Right atrium auricular region (tissue), 2 donors: ENCODE measurements at regions not wholly inside any gene's neighbourhood (a gene's known extent, or its start where the extent isn't known, plus 50 kb on each side); places are given as distances from the start of the nearest gene placed in this dataset.
"Not testable (repeated sequence)": the region's sequence is repeated elsewhere in the genome, so short reads cannot be mapped to it uniquely, and the experiment has no call there.

Experiments
- DNase-seq: peaks from one replicate; pipeline ENCODE4 v3.0.0-alpha.2; 2019; ENCODE audit warnings: low spot score
- H3K27ac ChIP-seq, 2 donors: fragments of 200-600 bp; sonication (generic); 1 replicate in 1 of 2; 2 replicates in 1 of 2; pipeline ENCODE4 v1.5.1; 2016 to 2019
- H3K27me3 ChIP-seq, 2 donors: fragments of 200-600 bp; sonication (generic); one replicate each; pipeline versions ENCODE4 v1.5.1 to v1.6.0; 2017 to 2019
- H3K36me3 ChIP-seq: fragments of 200-600 bp; sonication (generic); one replicate; pipeline ENCODE4 v1.5.1; 2016
- H3K4me1 ChIP-seq, 2 donors: fragments of 200-600 bp; sonication (generic); one replicate each; pipeline versions ENCODE4 v1.5.1 to v1.6.0; 2017 to 2019
- H3K4me3 ChIP-seq, 2 donors: fragments of 200-600 bp; sonication (generic); 1 replicate in 1 of 2; 2 replicates in 1 of 2; pipeline ENCODE4 v1.5.1; 2017 to 2019; ENCODE audit warnings: mild to moderate bottlenecking in 1 of 2, moderate library complexity in 1 of 2
- H3K9me3 ChIP-seq, 2 donors: fragments of 200-600 bp; sonication (generic); one replicate each; pipeline ENCODE4 v1.5.1; 2019
- TF ChIP-seq, protein P1 (sequence below), 2 donors: fragments of 200-600 bp; sonication (generic); IDR thresholded peaks; one replicate each; pipeline ENCODE4 v1.5.1; 2019; ENCODE audit warnings: antibody characterized with exemption in 2 of 2

DNA sequence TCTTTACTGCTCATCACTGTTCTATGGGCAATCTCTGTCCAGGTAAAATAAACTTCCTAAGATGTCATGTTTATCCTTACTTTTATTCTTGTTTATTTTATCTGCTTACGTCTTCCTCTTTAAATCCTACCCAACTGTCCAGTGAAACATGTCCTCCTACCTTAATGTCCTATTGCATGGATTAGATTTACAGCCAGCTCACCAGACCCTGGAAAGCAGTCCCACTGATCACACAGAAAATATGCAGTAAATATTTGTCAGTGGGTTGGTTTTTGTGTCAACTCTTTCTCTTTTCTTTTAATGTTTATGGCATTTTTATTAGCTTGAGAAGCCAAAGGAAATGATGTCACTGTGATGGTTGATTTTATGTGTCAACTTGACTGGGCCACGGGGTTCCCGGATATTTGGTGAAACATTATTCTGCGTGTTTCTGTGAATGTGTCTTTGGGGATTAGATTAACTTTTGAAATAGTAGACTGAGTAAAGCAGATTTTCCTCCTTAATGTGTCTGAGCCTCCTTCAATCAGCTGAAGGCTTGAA lies 258.3 kb downstream of the SRGAP2C start:
- no peak for DNase-seq
- Histone ChIP-seq H3K27me3 (no peaks in the 10 kb centered on the region), H3K36me3 (no peaks in the 10 kb centered on the region), H3K4me3 (no peak overlapping the region), H3K9me3 (peaks cover 0 to 8% of the 10 kb centered on the region in 2 donors), H3K27ac (no peak overlapping the region), H3K4me1 (no peaks in the 10 kb centered on the region)
- TF ChIP-seq, protein P1, sequence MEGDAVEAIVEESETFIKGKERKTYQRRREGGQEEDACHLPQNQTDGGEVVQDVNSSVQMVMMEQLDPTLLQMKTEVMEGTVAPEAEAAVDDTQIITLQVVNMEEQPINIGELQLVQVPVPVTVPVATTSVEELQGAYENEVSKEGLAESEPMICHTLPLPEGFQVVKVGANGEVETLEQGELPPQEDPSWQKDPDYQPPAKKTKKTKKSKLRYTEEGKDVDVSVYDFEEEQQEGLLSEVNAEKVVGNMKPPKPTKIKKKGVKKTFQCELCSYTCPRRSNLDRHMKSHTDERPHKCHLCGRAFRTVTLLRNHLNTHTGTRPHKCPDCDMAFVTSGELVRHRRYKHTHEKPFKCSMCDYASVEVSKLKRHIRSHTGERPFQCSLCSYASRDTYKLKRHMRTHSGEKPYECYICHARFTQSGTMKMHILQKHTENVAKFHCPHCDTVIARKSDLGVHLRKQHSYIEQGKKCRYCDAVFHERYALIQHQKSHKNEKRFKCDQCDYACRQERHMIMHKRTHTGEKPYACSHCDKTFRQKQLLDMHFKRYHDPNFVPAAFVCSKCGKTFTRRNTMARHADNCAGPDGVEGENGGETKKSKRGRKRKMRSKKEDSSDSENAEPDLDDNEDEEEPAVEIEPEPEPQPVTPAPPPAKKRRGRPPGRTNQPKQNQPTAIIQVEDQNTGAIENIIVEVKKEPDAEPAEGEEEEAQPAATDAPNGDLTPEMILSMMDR (IDR thresholded peaks at IDR 0.05), result no peak

DNA sequence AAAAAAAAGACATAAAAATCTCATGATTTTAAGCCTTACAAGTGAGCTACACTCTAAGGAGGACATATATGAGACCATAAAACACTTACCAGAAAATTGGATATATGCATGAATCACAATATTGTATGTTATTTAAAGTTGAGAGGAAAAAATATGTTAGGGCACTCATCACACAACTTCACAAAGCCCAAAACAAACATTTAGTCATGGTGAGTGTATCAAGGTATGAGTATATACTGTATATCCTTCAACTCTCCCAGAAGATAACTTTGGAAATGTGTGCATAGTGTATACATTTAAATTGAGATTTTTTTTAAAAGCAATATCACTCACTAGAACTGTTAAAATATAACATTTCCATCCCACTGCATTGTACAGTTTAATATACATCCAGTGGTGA lies 259.3 kb downstream of the SRGAP2C start:
- Histone ChIP-seq H3K36me3 (no peaks in the 10 kb centered on the region), H3K4me1 (no peaks in the 10 kb centered on the region), H3K27ac (no peak overlapping the region), H3K27me3 (no peaks in the 10 kb centered on the region), H3K9me3 (peaks cover 0 to 8% of the 10 kb centered on the region in 2 donors), H3K4me3 (no peak overlapping the region)
- TF ChIP-seq, protein P1 (IDR thresholded peaks at IDR 0.05), result no peak
- no peak for DNase-seq

DNA sequence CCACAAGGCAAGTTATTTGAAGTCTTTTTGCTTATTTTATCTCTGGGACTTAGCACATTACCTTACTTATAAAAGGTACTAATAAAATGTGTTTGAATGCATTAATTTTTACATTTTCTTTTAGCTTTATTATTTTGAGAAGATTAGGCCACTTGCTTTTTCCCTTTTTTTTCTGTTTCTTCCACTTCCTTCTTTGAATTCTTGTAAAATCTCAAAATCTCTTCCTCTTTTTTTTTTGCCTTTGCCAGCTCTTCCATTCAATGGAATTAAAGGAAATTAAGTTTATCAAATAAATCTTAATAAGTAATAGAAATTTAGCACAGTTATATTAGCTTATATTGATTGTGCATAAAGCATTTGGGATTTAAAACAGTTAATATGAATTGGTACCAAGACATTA lies 260.9 kb downstream of the SRGAP2C start:
- Histone ChIP-seq H3K36me3 (no peaks in the 10 kb centered on the region), H3K4me1 (no peaks in the 10 kb centered on the region), H3K27me3 (no peaks in the 10 kb centered on the region), H3K4me3 (no peak overlapping the region), H3K27ac (no peak overlapping the region), H3K9me3 (no peaks in the 10 kb centered on the region)
- no peak for DNase-seq
- TF ChIP-seq, protein P1 (IDR thresholded peaks at IDR 0.05), result no peak

DNA sequence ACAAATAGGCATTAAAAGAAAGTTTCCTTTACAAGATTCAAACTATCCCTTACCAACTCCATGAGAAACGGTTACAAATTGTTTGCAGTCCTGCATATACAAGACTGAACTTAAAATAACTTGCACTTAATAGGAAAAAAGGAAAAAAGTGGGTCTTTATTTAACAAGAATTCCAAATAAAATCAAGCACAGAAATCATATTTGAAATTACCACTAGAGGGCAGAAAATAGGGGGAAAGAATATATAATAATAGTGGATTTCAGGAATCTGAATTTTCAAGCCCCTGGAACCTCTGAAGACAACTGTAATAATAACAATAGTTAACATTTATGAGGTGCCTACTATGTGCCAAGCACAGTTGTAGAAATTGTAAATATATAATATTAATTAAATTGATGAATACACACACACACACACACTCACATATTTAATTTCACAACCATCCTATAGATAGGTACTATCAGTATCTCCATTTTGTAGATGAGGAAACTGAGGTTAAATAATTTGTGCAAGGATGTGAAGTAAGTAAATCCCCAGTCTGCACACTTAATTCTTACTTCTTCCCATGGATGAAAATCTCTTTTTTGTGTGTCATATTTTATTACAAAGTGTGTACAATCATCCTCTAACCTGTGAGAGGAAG lies 262.6 kb downstream of the SRGAP2C start:
- H3K4me3 ChIP-seq, DNase-seq, H3K9me3 ChIP-seq, H3K4me1 ChIP-seq, H3K27me3 ChIP-seq, H3K36me3 ChIP-seq, H3K27ac ChIP-seq: not testable (repeated sequence)
- TF ChIP-seq, protein P1 (IDR thresholded peaks at IDR 0.05), result peak; percentile 41 to 64

DNA sequence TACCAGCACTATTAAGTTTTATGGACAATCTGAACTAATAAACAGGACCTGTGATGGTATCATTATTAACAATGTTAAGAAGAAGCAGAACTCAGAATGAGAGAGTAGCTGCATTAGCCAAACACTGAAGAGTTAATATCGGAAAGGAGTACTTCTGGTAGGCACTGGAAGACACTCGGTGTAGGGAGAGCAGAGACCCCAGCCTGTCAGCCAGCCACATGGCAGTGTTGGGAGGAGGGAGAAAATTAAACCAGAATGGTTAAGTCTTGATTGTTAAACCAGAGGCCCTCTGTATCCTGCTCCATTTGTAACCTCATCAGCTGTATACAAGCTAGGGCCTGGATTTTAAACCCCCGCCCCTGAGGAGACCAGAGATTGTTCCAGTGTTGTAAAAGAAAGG lies 263.3 kb downstream of the SRGAP2C start:
- H3K4me3 ChIP-seq, DNase-seq, H3K4me1 ChIP-seq, H3K27me3 ChIP-seq, H3K9me3 ChIP-seq, H3K36me3 ChIP-seq, H3K27ac ChIP-seq: not testable (repeated sequence)

DNA sequence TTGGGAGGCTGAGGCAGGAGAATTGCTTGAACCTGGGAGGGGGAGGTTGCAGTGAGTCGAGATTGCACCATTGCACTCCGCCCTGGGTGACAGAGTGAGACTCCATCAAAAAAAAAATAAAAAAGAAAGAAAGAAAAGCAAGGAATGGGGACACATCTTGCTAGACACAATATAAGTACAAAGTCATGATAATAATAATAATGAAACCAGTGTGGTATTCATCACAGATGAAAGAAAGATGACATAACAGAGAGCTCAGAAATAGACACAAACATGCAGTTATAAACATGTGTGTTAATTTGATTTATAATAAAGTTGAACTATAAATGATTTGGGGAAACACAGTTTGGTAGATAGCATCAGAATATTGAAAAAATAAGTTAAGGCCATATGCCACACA lies 264.1 kb downstream of the SRGAP2C start:
- Histone ChIP-seq H3K4me3 (no peak overlapping the region), H3K27ac (no peak overlapping the region), H3K27me3 (no peaks in the 10 kb centered on the region), H3K9me3 (no peaks in the 10 kb centered on the region), H3K36me3 (no peaks in the 10 kb centered on the region), H3K4me1 (no peaks in the 10 kb centered on the region)
- no peak for DNase-seq
- TF ChIP-seq, protein P1 (IDR thresholded peaks at IDR 0.05), result no peak
